ENCODE measurements at regions not wholly inside any gene's neighbourhood (a gene's known extent, or its start where the extent isn't known, plus 50 kb on each side); places are given as distances from the start of the nearest gene placed in this dataset.

DNA sequence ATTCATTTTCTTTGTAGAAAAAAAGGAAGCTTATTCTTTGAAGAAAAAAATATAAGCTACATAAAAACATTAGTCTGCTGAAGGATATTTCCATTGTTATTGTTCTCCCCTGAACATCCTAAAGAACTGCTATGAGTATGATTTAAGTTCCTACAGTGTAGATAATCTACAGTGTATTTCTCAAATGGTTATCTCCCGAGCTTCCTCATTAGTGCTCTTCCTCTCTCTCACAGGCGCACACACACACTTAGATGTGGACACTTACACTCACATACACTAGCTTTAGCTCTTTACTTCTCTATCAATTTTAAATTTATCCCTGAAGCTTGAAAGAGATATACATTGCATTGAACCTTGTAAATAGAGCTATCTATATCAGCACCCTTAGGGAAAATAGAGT is 681.0 kb downstream of the KCNJ3 start:
- TF ChIP-seq, protein P1, sequence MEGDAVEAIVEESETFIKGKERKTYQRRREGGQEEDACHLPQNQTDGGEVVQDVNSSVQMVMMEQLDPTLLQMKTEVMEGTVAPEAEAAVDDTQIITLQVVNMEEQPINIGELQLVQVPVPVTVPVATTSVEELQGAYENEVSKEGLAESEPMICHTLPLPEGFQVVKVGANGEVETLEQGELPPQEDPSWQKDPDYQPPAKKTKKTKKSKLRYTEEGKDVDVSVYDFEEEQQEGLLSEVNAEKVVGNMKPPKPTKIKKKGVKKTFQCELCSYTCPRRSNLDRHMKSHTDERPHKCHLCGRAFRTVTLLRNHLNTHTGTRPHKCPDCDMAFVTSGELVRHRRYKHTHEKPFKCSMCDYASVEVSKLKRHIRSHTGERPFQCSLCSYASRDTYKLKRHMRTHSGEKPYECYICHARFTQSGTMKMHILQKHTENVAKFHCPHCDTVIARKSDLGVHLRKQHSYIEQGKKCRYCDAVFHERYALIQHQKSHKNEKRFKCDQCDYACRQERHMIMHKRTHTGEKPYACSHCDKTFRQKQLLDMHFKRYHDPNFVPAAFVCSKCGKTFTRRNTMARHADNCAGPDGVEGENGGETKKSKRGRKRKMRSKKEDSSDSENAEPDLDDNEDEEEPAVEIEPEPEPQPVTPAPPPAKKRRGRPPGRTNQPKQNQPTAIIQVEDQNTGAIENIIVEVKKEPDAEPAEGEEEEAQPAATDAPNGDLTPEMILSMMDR (IDR thresholded peaks at IDR 0.05; ENCODE audit: low read depth, low read length): no peak
- TF ChIP-seq EZH2phosphoT487 (IDR thresholded peaks at IDR 0.05; ENCODE audit: low read depth): no peak
